CD14-positive monocyte (primary cell): ENCODE measurements at regions not wholly inside any gene's neighbourhood (a gene's known extent, or its start where the extent isn't known, plus 50 kb on each side); places are given as distances from the start of the nearest gene placed in this dataset.
A peak's percentile ranks its signal among the peaks of the same experiment; 100 is the strongest.

Experiments used
- DNase-seq, 3 donors: peaks; one replicate each; pipeline ENCODE4 v3.0.0-alpha.2; 2011 to 2022
- H2AFZ ChIP-seq: 2 replicates; pipeline ENCODE4 v1.6.0; 2012; ENCODE audit warnings: mild to moderate bottlenecking, low read depth, low read length, inconsistent platforms; ENCODE audit not compliant: insufficient read depth, poor library complexity, severe bottlenecking
- H3K27ac ChIP-seq, 2 donors: 1 replicate in 1 of 2; 2 replicates in 1 of 2; pipeline ENCODE4 v1.5.1; 2012 to 2013; ENCODE audit warnings: low read length in 2 of 2, control low read depth in 1 of 2, inconsistent platforms in 1 of 2, low read depth in 1 of 2, mild to moderate bottlenecking in 1 of 2
- H3K27me3 ChIP-seq, 2 donors: one replicate each; pipeline versions ENCODE4 v1.6.0 to v1.6.1; 2011 to 2013; ENCODE audit warnings: low read length in 2 of 2; ENCODE audit not compliant: control insufficient read depth in 2 of 2, insufficient read depth in 2 of 2
- H3K36me3 ChIP-seq, 2 donors: replicated peaks in 1 of 2; 1 replicate in 1 of 2; 2 replicates in 1 of 2; pipeline versions ENCODE4 v1.5.1 to v1.6.1; 2012 to 2013; ENCODE audit warnings: low read length in 2 of 2, control low read depth in 1 of 2, inconsistent platforms in 1 of 2, mild to moderate bottlenecking in 1 of 2; ENCODE audit not compliant: insufficient read depth in 2 of 2, control insufficient read depth in 1 of 2
- H3K4me1 ChIP-seq, 2 donors: 1 replicate in 1 of 2; 2 replicates in 1 of 2; pipeline versions ENCODE4 v1.5.1 to v1.6.1; 2012 to 2013; ENCODE audit warnings: low read length in 2 of 2, control low read depth in 1 of 2, inconsistent platforms in 1 of 2, mild to moderate bottlenecking in 1 of 2, moderate library complexity in 1 of 2; ENCODE audit not compliant: insufficient read depth in 2 of 2, control insufficient read depth in 1 of 2
- H3K4me2 ChIP-seq: replicated peaks from 2 replicates; pipeline ENCODE3; 2012; ENCODE audit warnings: low read length, moderate library complexity, mild to moderate bottlenecking; ENCODE audit not compliant: poor library complexity, severe bottlenecking; ENCODE audit errors: extremely low read depth
- H3K4me3 ChIP-seq, 3 experiments: fragments of 200-600 bp in 1 of 3; sonication (generic) in 1 of 3; replicated peaks in 1 of 3; 1 replicate in 2 of 3; 2 replicates in 1 of 3; pipeline ENCODE4 v1.5.1; 2011 to 2013; ENCODE audit warnings: low read length in 3 of 3, mild to moderate bottlenecking in 3 of 3, control low read depth in 2 of 3, low read depth in 2 of 3, inconsistent platforms in 1 of 3, moderate library complexity in 1 of 3
- H3K79me2 ChIP-seq: 2 replicates; pipeline ENCODE4 v1.6.0; 2012; ENCODE audit warnings: mild to moderate bottlenecking, control low read depth, inconsistent platforms, low read length, moderate library complexity; ENCODE audit not compliant: insufficient read depth
- H3K9ac ChIP-seq: 2 replicates; pipeline ENCODE4 v1.6.0; 2017; ENCODE audit warnings: low read length, mild to moderate bottlenecking; ENCODE audit not compliant: insufficient read depth, poor library complexity, severe bottlenecking
- H3K9me3 ChIP-seq, 2 donors: replicated peaks in 1 of 2; 1 replicate in 1 of 2; 2 replicates in 1 of 2; pipeline versions ENCODE4 v1.5.1 to v1.6.1; 2012 to 2013; ENCODE audit warnings: low read length in 2 of 2, control low read depth in 1 of 2; ENCODE audit not compliant: control insufficient read depth in 1 of 2, insufficient read depth in 1 of 2
- H4K20me1 ChIP-seq: 2 replicates; pipeline ENCODE4 v1.6.0; 2012; ENCODE audit warnings: mild to moderate bottlenecking, low read length, control low read depth, moderate library complexity; ENCODE audit not compliant: insufficient read depth
- H3K27ac Mint-ChIP-seq, 7 donors: one replicate each; pipeline ENCODE4 v1.8.0; 2020; ENCODE audit warnings: mild to moderate bottlenecking in 7 of 7, mixed read lengths in 7 of 7, moderate library complexity in 6 of 7, inconsistent platforms in 2 of 7
- H3K27me3 Mint-ChIP-seq, 3 donors: one replicate each; pipeline ENCODE4 v1.8.0; 2021 to 2022; ENCODE audit warnings: low read depth in 3 of 3, mild to moderate bottlenecking in 3 of 3, mixed read lengths in 3 of 3, moderate library complexity in 3 of 3, inconsistent platforms in 1 of 3
- H3K36me3 Mint-ChIP-seq, 2 donors: one replicate each; pipeline ENCODE4 v1.8.0; 2020; ENCODE audit warnings: mixed read lengths in 2 of 2, inconsistent platforms in 1 of 2, mild to moderate bottlenecking in 1 of 2
- H3K4me1 Mint-ChIP-seq: one replicate; pipeline ENCODE4 v1.8.0; 2020; ENCODE audit warnings: mild to moderate bottlenecking, mixed read lengths
- H3K4me3 Mint-ChIP-seq, 2 donors: one replicate each; pipeline ENCODE4 v1.8.0; 2020; ENCODE audit warnings: mild to moderate bottlenecking in 2 of 2, mixed read lengths in 2 of 2, moderate library complexity in 1 of 2
- H3K9me3 Mint-ChIP-seq, 7 donors: one replicate each; pipeline ENCODE4 v1.8.0; 2020 to 2022; ENCODE audit warnings: mixed read lengths in 7 of 7, mild to moderate bottlenecking in 6 of 7, moderate library complexity in 6 of 7, inconsistent platforms in 2 of 7
- WGBS: methylation state at CpG from one replicate; pipeline ENCODE4 v1.1.5; 2013; ENCODE audit warnings: missing lambda C conversion rate; ENCODE audit not compliant: insufficient coverage; 5-methylcytosine and 5-hydroxymethylcytosine counted together
- intact Hi-C, 2 donors: fragments of 100-400 bp; cut with micrococcal nuclease; formaldehyde crosslinking; loops; one replicate each; pipeline versions ENCODE4 v1.15.0 to v1.15.1; 2023
- TF ChIP-seq, protein P1 (sequence below): fragments of 200-600 bp; IDR thresholded peaks from one replicate; pipeline ENCODE4 v1.8.0; 2022; ENCODE audit warnings: antibody characterized with exemption, mild to moderate bottlenecking

DNA sequence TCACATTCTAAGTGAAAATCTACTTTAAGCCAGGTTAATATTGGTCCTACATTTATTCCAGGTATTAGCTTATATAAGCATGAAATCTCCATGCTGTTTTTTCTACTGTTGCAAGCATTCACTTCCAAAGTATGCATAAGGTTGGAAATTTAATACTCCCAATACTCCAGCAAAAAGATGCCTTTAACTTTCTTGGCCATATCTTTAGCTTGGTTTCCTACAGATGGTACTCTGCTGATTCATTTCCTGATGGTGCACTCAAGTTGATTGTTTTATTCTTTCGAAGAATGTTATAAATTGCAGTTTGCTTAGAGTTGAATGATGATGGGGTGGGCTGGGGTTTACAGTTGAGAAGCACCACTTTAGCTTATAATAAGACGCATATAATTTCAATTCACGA, 330.2 kb downstream of the PTTG2 start:
- H3K4me1 Mint-ChIP-seq = peaks cover 1% of the 10 kb centered on the region
- no peak overlapping the region for H3K27ac ChIP-seq
- no peak overlapping the region for H3K4me3 ChIP-seq
- DNase-seq = no peak
- no peak overlapping the region for H3K9ac ChIP-seq
- no peaks in the 10 kb centered on the region for H3K36me3 Mint-ChIP-seq
- intact Hi-C loops = no loop called here
- H3K4me2 ChIP-seq = no peak overlapping the region
- no peaks in the 10 kb centered on the region for H3K79me2 ChIP-seq
- H3K27me3 ChIP-seq = no peaks in the 10 kb centered on the region
- H3K27me3 Mint-ChIP-seq = peaks cover 0 to 2% (median 0%) of the 10 kb centered on the region in 3 donors
- no peaks in the 10 kb centered on the region for H3K4me1 ChIP-seq
- H3K36me3 ChIP-seq = no peaks in the 10 kb centered on the region
- no CpG with 5 or more reads among the region's 3 CpGs for WGBS
- H2AFZ ChIP-seq = no peak overlapping the region
- H3K9me3 Mint-ChIP-seq = peaks cover 10 to 23% (median 14%) of the 10 kb centered on the region in 7 donors
- H3K9me3 ChIP-seq = peaks cover 0 to 17% of the 10 kb centered on the region in 2 donors
- H4K20me1 ChIP-seq = no peaks in the 10 kb centered on the region
- no peak overlapping the region for H3K27ac Mint-ChIP-seq
- TF ChIP-seq, protein P1, sequence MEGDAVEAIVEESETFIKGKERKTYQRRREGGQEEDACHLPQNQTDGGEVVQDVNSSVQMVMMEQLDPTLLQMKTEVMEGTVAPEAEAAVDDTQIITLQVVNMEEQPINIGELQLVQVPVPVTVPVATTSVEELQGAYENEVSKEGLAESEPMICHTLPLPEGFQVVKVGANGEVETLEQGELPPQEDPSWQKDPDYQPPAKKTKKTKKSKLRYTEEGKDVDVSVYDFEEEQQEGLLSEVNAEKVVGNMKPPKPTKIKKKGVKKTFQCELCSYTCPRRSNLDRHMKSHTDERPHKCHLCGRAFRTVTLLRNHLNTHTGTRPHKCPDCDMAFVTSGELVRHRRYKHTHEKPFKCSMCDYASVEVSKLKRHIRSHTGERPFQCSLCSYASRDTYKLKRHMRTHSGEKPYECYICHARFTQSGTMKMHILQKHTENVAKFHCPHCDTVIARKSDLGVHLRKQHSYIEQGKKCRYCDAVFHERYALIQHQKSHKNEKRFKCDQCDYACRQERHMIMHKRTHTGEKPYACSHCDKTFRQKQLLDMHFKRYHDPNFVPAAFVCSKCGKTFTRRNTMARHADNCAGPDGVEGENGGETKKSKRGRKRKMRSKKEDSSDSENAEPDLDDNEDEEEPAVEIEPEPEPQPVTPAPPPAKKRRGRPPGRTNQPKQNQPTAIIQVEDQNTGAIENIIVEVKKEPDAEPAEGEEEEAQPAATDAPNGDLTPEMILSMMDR = no peak
- H3K4me3 Mint-ChIP-seq = no peak overlapping the region

DNA sequence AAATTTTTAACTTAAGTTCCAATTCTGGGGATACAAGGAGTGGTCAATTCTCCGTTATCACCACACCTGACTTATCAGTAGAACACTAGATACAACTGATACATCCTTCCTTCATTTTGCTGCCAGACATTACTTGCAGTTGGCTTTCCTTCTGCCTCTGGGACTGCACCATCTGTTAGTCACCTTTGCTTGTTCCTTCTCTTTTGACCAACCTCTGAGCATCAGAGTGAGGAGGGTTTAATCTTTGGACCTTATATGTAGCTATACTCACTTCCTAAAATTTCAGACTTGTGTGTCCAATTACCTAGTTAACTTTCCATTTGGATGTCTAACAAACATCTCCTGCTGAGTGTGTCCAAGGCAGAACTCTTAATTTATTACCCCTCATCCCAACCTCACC, 330.7 kb downstream of the PTTG2 start:
- H3K36me3 ChIP-seq = no peaks in the 10 kb centered on the region
- H3K27ac Mint-ChIP-seq = no peak overlapping the region
- H3K9me3 Mint-ChIP-seq = peaks cover 12 to 28% (median 17%) of the 10 kb centered on the region in 7 donors
- no peak overlapping the region for H3K4me3 ChIP-seq
- WGBS = 14% methylated on average over 1 of the region's 1 CpG
- no peak overlapping the region for H3K9ac ChIP-seq
- H3K79me2 ChIP-seq = no peaks in the 10 kb centered on the region
- H3K27me3 ChIP-seq = no peaks in the 10 kb centered on the region
- no peak overlapping the region for H2AFZ ChIP-seq
- H3K4me1 ChIP-seq = no peaks in the 10 kb centered on the region
- H3K27me3 Mint-ChIP-seq = peaks cover 0 to 2% (median 0%) of the 10 kb centered on the region in 3 donors
- H3K36me3 Mint-ChIP-seq = no peaks in the 10 kb centered on the region
- intact Hi-C loops = no loop called here
- H3K27ac ChIP-seq = no peak overlapping the region
- no peak overlapping the region for H3K4me2 ChIP-seq
- H4K20me1 ChIP-seq = no peaks in the 10 kb centered on the region
- peak overlapping the region in 1 of 2 donors; percentile 0 for H3K4me3 Mint-ChIP-seq
- DNase-seq = no peak
- TF ChIP-seq, protein P1 = no peak
- peaks cover 0 to 17% of the 10 kb centered on the region in 2 donors for H3K9me3 ChIP-seq
- H3K4me1 Mint-ChIP-seq = peaks cover 1% of the 10 kb centered on the region
